GM20000 (cell line): ENCODE measurements at regions not wholly inside any gene's neighbourhood (a gene's known extent, or its start where the extent isn't known, plus 50 kb on each side); places are given as distances from the start of the nearest gene placed in this dataset.

ENCODE experiments used
- DNase-seq: peaks from one replicate; pipeline ENCODE4 v3.0.0; 2012; ENCODE audit warnings: low spot score
- CTCF ChIP-seq: IDR thresholded peaks from 2 replicates; pipeline ENCODE4 v1.5.1; 2012; ENCODE audit warnings: mild to moderate bottlenecking, control low read depth; ENCODE audit errors: extremely low read depth, missing control alignments

GRCh38 chr9:88230612-88231011, 92.3 kb upstream of the SPATA31C2 start:
- no peak for TF ChIP-seq CTCF
- no peak for DNase-seq

GRCh38 chr9:88229434-88229833, 91.2 kb upstream of the SPATA31C2 start:
- no peak for DNase-seq
- no peak for TF ChIP-seq CTCF

GRCh38 chr9:88224938-88225337, 86.7 kb upstream of the SPATA31C2 start:
- no peak for DNase-seq

GRCh38 chr9:88221105-88221504, 82.8 kb upstream of the SPATA31C2 start:
- no peak for TF ChIP-seq CTCF

More at GRCh38 chr9:88224938-88225337, 86.7 kb upstream of the SPATA31C2 start:
- TF ChIP-seq CTCF: no peak

GRCh38 chr9:88220652-88221051, 82.4 kb upstream of the SPATA31C2 start:
- TF ChIP-seq CTCF: no peak
- DNase-seq: no peak

More at GRCh38 chr9:88221105-88221504, 82.8 kb upstream of the SPATA31C2 start:
- no peak for DNase-seq

GRCh38 chr9:88219601-88220000, 81.3 kb upstream of the SPATA31C2 start:
- TF ChIP-seq CTCF: no peak
- no peak for DNase-seq

GRCh38 chr9:88218726-88219125, 80.5 kb upstream of the SPATA31C2 start:
- DNase-seq: no peak
- TF ChIP-seq CTCF: no peak
